ENCODE measurements at regions not wholly inside any gene's neighbourhood (a gene's known extent, or its start where the extent isn't known, plus 50 kb on each side); places are given as distances from the start of the nearest gene placed in this dataset.
"Not testable (repeated sequence)": the region's sequence is repeated elsewhere in the genome, so short reads cannot be mapped to it uniquely, and the experiment has no call there.

GRCh38 chr4:170190265-170190664 lies 100.5 kb upstream of the AADAT start:
- no peak for FAIRE-seq
- no peak for DNase-seq (ENCODE audit: insufficient read length)
- no peak for TF ChIP-seq POLR2A (IDR thresholded peaks at IDR 0.05; ENCODE audit: low read depth, low read length)
- no peak for TF ChIP-seq POLR2AphosphoS5 (IDR thresholded peaks at IDR 0.05; ENCODE audit: low read depth, low read length)
- TF ChIP-seq TAF1 (IDR thresholded peaks at IDR 0.05; ENCODE audit: borderline replicate concordance, low read depth, low read length) = no peak

GRCh38 chr4:170170861-170171260 lies 81.1 kb upstream of the AADAT start:
- TF ChIP-seq POLR2AphosphoS5 (IDR thresholded peaks at IDR 0.05; ENCODE audit: low read depth, low read length) = no peak
- no peak for TF ChIP-seq TAF1 (IDR thresholded peaks at IDR 0.05; ENCODE audit: borderline replicate concordance, low read depth, low read length)
- no peak for TF ChIP-seq POLR2A (IDR thresholded peaks at IDR 0.05; ENCODE audit: low read depth, low read length)
- DNase-seq (ENCODE audit: insufficient read length) (no peak), FAIRE-seq (no peak)

GRCh38 chr4:170169699-170170098 lies 79.9 kb upstream of the AADAT start:
- no peak for TF ChIP-seq POLR2A (IDR thresholded peaks at IDR 0.05; ENCODE audit: low read depth, low read length)
- DNase-seq (ENCODE audit: insufficient read length) (no peak), FAIRE-seq (no peak)

- no peak for TF ChIP-seq POLR2A (IDR thresholded peaks at IDR 0.05; ENCODE audit: low read depth, low read length)
- TF ChIP-seq POLR2AphosphoS5 (IDR thresholded peaks at IDR 0.05; ENCODE audit: low read depth, low read length) = no peak
- TF ChIP-seq TAF1 (IDR thresholded peaks at IDR 0.05; ENCODE audit: borderline replicate concordance, low read depth, low read length) = no peak
- FAIRE-seq (no peak), DNase-seq (ENCODE audit: insufficient read length) (no peak)
These were observed 77.9 kb upstream of the AADAT start for GRCh38 chr4:170167678-170168077.

- DNase-seq (ENCODE audit: insufficient read length); FAIRE-seq: not testable (repeated sequence)
These were observed 76.4 kb upstream of the AADAT start for GRCh38 chr4:170166193-170166592.

GRCh38 chr4:170162416-170162815 lies 72.7 kb upstream of the AADAT start:
- DNase-seq (ENCODE audit: insufficient read length) (no peak), FAIRE-seq (no peak)
- TF ChIP-seq POLR2A (IDR thresholded peaks at IDR 0.05; ENCODE audit: low read depth, low read length) (no peak), TAF1 (IDR thresholded peaks at IDR 0.05; ENCODE audit: borderline replicate concordance, low read depth, low read length) (no peak), POLR2AphosphoS5 (IDR thresholded peaks at IDR 0.05; ENCODE audit: low read depth, low read length) (no peak)

- no peak for DNase-seq (ENCODE audit: insufficient read length)
- no peak for FAIRE-seq
- TF ChIP-seq POLR2A (IDR thresholded peaks at IDR 0.05; ENCODE audit: low read depth, low read length) = no peak
- TF ChIP-seq TAF1 (IDR thresholded peaks at IDR 0.05; ENCODE audit: borderline replicate concordance, low read depth, low read length) = no peak
- TF ChIP-seq POLR2AphosphoS5 (IDR thresholded peaks at IDR 0.05; ENCODE audit: low read depth, low read length) = no peak
These were observed 67.9 kb upstream of the AADAT start for GRCh38 chr4:170157670-170158069.

GRCh38 chr4:170145120-170145519 lies 55.4 kb upstream of the AADAT start:
- no peak for TF ChIP-seq POLR2A (IDR thresholded peaks at IDR 0.05; ENCODE audit: low read depth, low read length)
- TF ChIP-seq TAF1 (IDR thresholded peaks at IDR 0.05; ENCODE audit: borderline replicate concordance, low read depth, low read length) = no peak
- DNase-seq (ENCODE audit: insufficient read length) (no peak), FAIRE-seq (no peak)

- no peak for DNase-seq (ENCODE audit: insufficient read length)
- FAIRE-seq = no peak
- TF ChIP-seq POLR2A (IDR thresholded peaks at IDR 0.05; ENCODE audit: low read depth, low read length) = no peak
- TF ChIP-seq POLR2AphosphoS5 (IDR thresholded peaks at IDR 0.05; ENCODE audit: low read depth, low read length) = no peak
These were observed 50.0 kb upstream of the AADAT start for GRCh38 chr4:170139764-170140163.
